ENCODE measurements at regions not wholly inside any gene's neighbourhood (a gene's known extent, or its start where the extent isn't known, plus 50 kb on each side); places are given as distances from the start of the nearest gene placed in this dataset.

DNA sequence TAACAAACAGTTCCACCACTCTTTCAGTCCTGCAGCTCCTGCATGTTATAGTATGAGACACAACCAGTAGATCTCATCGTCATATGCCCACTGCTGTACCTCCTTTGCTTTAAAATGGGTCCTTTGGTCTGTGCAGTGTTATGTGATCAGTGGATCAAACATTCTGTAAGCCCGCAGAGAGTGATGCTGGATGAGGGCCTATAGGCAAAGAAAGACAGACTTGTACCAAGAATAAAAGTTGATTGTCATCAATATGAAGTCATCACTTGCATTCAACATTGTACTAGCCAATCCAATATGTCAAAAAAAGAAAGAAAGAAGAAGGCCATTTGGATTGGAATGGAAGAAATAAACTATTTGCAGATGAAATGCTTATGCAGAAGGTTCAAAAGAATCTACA lies 79.8 kb upstream of the PHYHIPL start:
- TF ChIP-seq, protein P1, sequence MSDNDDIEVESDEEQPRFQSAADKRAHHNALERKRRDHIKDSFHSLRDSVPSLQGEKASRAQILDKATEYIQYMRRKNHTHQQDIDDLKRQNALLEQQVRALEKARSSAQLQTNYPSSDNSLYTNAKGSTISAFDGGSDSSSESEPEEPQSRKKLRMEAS (IDR thresholded peaks at IDR 0.05; ENCODE audit: insufficient read depth, insufficient read length): no peak
- TF ChIP-seq MYC (IDR thresholded peaks at IDR 0.05; ENCODE audit: low read depth, low read length) (no peak), POLR2AphosphoS5 (IDR thresholded peaks at IDR 0.05; ENCODE audit: insufficient read depth, low read depth, low read length) (no peak)
- CTCF ChIA-PET: no interaction called here
- H2AFZ ChIP-seq (ENCODE audit: low read depth, low read length): no peak overlapping the region
- POLR2A ChIA-PET: no interaction called here
- no peaks in the 10 kb centered on the region for H3K79me2 ChIP-seq (ENCODE audit: control insufficient read depth, insufficient read depth, low read length)
- H3K4me2 ChIP-seq (ENCODE audit: insufficient read depth, low read length): no peak overlapping the region
- FAIRE-seq (no peak), DNase-seq (ENCODE audit: low read depth, low spot score) (no peak)
- intact Hi-C loops (cut with micrococcal nuclease): no loop called here
- BruUV-seq (replicated peaks): no TSS peak
- H3K27ac ChIP-seq (ENCODE audit: insufficient read depth, low read depth, low read length): no peak overlapping the region
- no peaks in the 10 kb centered on the region for H4K20me1 ChIP-seq (replicated peaks; ENCODE audit: control insufficient read depth, extremely low read depth, insufficient read depth, low read length)
- no peaks in the 10 kb centered on the region for H3K36me3 ChIP-seq (ENCODE audit: control insufficient read depth in 2 of 2, extremely low read depth in 1 of 2, insufficient read depth in 2 of 2, low read length in 2 of 2)
- no peak overlapping the region for H3K9ac ChIP-seq (replicated peaks; ENCODE audit: extremely low read depth, insufficient read depth, low read length)
- H3K4me1 ChIP-seq (ENCODE audit: control insufficient read depth, extremely low read depth, insufficient read depth, low read length): peaks cover 3% of the 10 kb centered on the region
- no peaks in the 10 kb centered on the region for H3K9me1 ChIP-seq (replicated peaks; ENCODE audit: control insufficient read depth, extremely low read depth, insufficient read depth, low read length)
- no peak overlapping the region for H3K4me3 ChIP-seq (replicated peaks in 1 of 3; ENCODE audit: insufficient read depth in 1 of 3, low read depth in 1 of 3, low read length in 3 of 3)
- no peaks in the 10 kb centered on the region for H3K27me3 ChIP-seq (ENCODE audit: control insufficient read depth in 2 of 2, insufficient read depth in 2 of 2, low read length in 2 of 2)
- H3K9me3 ChIP-seq (replicated peaks; ENCODE audit: control insufficient read depth, insufficient read depth, low read length): no peaks in the 10 kb centered on the region
- dilution Hi-C loops (cut with MboI; ENCODE audit: extremely low pct_ligation_motif_present, low sequenced_read_pairs): no loop called here

DNA sequence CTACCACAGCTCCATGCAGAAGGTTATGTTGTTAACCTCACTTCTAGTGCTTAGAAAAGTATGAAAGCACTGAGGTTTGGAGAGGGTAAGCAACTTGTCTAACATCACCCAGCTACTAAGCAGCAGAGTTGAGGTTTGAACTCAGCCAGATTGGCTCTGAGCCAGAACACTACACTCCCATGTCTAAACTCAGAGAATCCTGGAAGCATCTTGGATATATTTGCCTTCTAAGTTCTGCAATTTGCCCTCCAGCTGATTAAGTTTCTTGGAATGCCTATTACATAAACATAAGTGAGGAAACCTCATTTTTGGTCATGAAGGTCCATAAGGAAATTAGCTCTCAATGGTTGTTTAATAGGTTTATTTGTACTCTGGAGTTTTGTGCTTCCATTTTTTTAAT lies 78.1 kb upstream of the PHYHIPL start:
- no peak overlapping the region for H3K4me3 ChIP-seq (replicated peaks in 1 of 3; ENCODE audit: insufficient read depth in 1 of 3, low read depth in 1 of 3, low read length in 3 of 3)
- TF ChIP-seq GATA2 (IDR thresholded peaks at IDR 0.05; ENCODE audit: insufficient read depth, insufficient read length, low read depth, low read length): no peak
- no peak for TF ChIP-seq FOS (IDR thresholded peaks at IDR 0.05; ENCODE audit: borderline replicate concordance, insufficient read depth, low read length)
- TF ChIP-seq, protein P1 (IDR thresholded peaks at IDR 0.05; ENCODE audit: insufficient read depth, insufficient read length): no peak
- TF ChIP-seq JUN (IDR thresholded peaks at IDR 0.05; ENCODE audit: borderline replicate concordance, insufficient read depth, insufficient read length, low read depth): no peak
- no peak for TF ChIP-seq POLR2A (IDR thresholded peaks at IDR 0.05; ENCODE audit: low read depth, low read length)
- TF ChIP-seq EZH2 (IDR thresholded peaks at IDR 0.05; ENCODE audit: borderline replicate concordance, low read depth, low read length, severe bottlenecking): no peak
- TF ChIP-seq, protein P2, sequence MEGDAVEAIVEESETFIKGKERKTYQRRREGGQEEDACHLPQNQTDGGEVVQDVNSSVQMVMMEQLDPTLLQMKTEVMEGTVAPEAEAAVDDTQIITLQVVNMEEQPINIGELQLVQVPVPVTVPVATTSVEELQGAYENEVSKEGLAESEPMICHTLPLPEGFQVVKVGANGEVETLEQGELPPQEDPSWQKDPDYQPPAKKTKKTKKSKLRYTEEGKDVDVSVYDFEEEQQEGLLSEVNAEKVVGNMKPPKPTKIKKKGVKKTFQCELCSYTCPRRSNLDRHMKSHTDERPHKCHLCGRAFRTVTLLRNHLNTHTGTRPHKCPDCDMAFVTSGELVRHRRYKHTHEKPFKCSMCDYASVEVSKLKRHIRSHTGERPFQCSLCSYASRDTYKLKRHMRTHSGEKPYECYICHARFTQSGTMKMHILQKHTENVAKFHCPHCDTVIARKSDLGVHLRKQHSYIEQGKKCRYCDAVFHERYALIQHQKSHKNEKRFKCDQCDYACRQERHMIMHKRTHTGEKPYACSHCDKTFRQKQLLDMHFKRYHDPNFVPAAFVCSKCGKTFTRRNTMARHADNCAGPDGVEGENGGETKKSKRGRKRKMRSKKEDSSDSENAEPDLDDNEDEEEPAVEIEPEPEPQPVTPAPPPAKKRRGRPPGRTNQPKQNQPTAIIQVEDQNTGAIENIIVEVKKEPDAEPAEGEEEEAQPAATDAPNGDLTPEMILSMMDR (IDR thresholded peaks at IDR 0.05; ENCODE audit: extremely low read depth in 1 of 2, insufficient read depth in 1 of 2, low read depth in 1 of 2, low read length in 2 of 2): no peak
- no peak for TF ChIP-seq MYC (IDR thresholded peaks at IDR 0.05; ENCODE audit: low read depth, low read length)
- TF ChIP-seq POLR2AphosphoS5 (IDR thresholded peaks at IDR 0.05; ENCODE audit: insufficient read depth, low read depth, low read length): no peak
- no peaks in the 10 kb centered on the region for H4K20me1 ChIP-seq (replicated peaks; ENCODE audit: control insufficient read depth, extremely low read depth, insufficient read depth, low read length)
- no peaks in the 10 kb centered on the region for H3K79me2 ChIP-seq (ENCODE audit: control insufficient read depth, insufficient read depth, low read length)
- FAIRE-seq: no peak
- no peaks in the 10 kb centered on the region for H3K9me1 ChIP-seq (replicated peaks; ENCODE audit: control insufficient read depth, extremely low read depth, insufficient read depth, low read length)
- CTCF ChIA-PET: no interaction called here
- no peak overlapping the region for H3K27ac ChIP-seq (ENCODE audit: insufficient read depth, low read depth, low read length)
- no peak overlapping the region for H3K4me2 ChIP-seq (ENCODE audit: insufficient read depth, low read length)
- H3K27me3 ChIP-seq (ENCODE audit: control insufficient read depth in 2 of 2, insufficient read depth in 2 of 2, low read length in 2 of 2): no peaks in the 10 kb centered on the region
- H3K4me1 ChIP-seq (ENCODE audit: control insufficient read depth, extremely low read depth, insufficient read depth, low read length): no peaks in the 10 kb centered on the region
- no peaks in the 10 kb centered on the region for H3K9me3 ChIP-seq (replicated peaks; ENCODE audit: control insufficient read depth, insufficient read depth, low read length)
- H3K9ac ChIP-seq (replicated peaks; ENCODE audit: extremely low read depth, insufficient read depth, low read length): no peak overlapping the region
- no peak for DNase-seq (ENCODE audit: low read depth, low spot score)
- no peaks in the 10 kb centered on the region for H3K36me3 ChIP-seq (ENCODE audit: control insufficient read depth in 2 of 2, extremely low read depth in 1 of 2, insufficient read depth in 2 of 2, low read length in 2 of 2)
- BruUV-seq (replicated peaks): no TSS peak
- POLR2A ChIA-PET: no interaction called here
- dilution Hi-C loops (cut with MboI; ENCODE audit: extremely low pct_ligation_motif_present, low sequenced_read_pairs): no loop called here
- no peak overlapping the region for H2AFZ ChIP-seq (ENCODE audit: low read depth, low read length)
- intact Hi-C loops (cut with micrococcal nuclease): no loop called here

Data from endothelial cell of umbilical vein (primary cell).